HG03575 (cell line): ENCODE measurements at regions not wholly inside any gene's neighbourhood (a gene's known extent, or its start where the extent isn't known, plus 50 kb on each side); places are given as distances from the start of the nearest gene placed in this dataset.

ENCODE experiments used
- ATAC-seq: cut with Tn5 transposase; IDR thresholded peaks from one replicate; pipeline ENCODE4 v1.9.1; 2021; ENCODE audit not compliant: unreplicated experiment, insufficient number of reproducible peaks, low FRiP score; ENCODE audit errors: extremely low read depth

DNA sequence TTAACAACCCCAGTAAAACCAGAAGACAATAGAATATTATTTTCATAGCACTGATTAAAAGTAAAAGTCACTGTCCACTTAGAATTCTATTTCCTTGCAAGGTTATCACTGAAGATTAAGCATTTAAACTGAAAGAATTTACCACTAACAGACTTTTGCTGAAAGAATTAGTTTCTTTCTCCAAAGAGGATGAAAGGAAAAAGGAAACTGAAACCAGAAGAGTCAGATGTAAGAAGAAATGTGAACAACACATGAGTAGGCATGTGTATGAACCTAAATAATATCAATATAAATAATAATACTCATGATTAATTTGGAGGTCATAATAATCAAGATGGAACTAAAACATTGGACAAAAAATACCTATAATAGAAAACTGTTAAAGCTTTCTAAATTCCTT, 82.4 kb upstream of the KLHL29 start:
- no peak for ATAC-seq

DNA sequence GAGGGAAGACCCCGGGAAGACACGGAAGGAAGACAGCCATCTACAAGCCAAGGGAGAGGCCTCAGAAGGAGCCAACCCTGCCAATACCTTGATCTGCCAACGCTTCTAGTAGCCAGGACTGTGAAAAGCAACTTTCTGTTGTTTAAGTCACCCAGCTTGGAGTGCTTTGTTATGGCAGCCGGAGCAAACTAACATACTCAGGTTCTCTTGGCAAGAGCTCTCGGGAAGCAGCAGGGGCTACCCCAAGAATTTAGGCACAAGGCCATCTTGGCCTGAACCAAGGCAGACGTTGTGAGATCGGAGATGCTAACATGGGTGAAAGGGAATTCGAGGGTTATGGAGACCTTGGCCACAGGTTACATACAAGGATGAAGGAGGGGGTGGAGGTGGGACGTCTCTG, 78.6 kb upstream of the KLHL29 start:
- ATAC-seq, result no peak

DNA sequence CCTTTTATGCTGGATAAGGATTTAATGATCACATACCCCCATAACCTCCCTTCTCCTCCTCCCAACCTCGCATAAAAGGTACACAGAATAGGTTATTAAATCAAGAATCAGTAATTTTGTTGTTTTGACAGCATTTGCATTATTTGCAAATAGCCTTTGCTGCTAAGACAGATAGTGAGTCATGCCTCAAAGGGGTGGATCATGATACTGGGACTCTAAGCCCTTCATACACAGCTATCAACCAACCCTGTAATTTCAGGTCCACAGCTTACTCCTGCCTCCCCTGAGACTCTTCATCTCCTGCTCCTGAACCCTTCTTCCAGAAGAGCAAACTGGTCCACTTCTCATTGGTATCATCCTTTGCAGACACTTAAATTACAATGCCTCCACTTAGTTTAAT, 73.8 kb upstream of the KLHL29 start:
- no peak for ATAC-seq

DNA sequence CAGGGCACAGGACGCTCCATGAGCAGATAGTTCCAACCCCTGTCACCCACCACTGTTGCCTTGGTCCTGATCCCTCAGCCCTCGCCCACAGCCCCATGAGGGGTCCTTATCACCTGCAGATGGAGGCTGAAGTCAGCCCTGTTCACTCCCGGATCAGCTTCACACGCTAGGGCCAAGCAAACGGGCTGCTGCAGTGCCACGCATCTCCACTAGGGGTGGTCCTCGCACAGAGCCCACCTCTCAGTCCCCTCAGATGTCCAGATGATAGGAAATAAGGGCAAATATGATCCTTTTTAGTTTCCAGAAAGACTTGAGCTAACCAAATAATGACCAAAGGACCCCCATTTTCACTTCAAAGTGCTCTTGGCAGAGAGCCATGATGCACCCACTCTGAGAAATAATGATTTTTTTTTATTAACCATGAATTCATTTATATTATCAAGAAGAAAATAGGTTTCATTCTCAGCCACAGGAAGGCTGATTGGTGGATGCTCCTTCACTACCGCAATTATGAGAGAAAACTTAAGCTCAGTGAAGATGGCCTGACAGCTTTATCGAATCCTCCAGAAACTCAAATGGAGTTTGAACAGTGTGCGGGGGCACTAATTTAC, 71.9 kb upstream of the KLHL29 start:
- no peak for ATAC-seq

DNA sequence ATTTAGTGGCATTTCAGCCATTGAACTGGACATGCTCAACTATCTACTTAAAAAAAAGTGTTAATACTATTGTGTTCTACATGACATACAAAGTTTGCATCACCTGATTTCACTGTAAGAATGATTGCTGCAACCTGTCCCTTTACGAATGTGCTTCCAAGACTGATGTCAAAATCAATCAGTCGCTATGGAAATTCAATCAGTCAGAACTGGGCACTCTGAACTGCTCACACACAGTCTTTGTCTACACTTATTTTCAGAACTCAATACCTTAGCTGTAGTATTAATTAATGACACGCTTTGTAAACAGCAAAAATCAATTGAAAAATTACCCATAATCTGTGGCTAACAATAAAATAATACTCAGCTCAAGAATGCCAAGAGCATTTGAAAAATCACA, 70.3 kb upstream of the KLHL29 start:
- ATAC-seq, result no peak

DNA sequence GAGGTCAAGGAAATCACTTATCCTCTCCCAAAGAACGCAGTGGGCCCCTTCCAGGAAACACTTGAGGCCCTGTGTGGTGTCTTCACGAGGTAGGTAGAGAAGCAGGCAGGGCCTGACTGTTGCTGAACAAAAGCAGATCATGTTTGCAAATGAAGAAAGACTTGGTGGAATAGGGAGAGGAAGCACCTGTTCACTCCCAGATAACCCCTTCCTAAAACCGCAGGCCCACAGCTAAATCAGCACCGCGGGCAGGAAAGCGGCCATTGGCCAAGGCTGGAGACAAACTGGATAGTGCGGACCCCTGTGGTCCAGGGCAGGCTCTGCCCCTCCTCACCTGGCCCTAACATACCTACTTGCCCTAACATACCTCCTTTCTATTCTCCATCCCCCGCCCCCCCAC, 64.9 kb upstream of the KLHL29 start:
- ATAC-seq, result no peak

DNA sequence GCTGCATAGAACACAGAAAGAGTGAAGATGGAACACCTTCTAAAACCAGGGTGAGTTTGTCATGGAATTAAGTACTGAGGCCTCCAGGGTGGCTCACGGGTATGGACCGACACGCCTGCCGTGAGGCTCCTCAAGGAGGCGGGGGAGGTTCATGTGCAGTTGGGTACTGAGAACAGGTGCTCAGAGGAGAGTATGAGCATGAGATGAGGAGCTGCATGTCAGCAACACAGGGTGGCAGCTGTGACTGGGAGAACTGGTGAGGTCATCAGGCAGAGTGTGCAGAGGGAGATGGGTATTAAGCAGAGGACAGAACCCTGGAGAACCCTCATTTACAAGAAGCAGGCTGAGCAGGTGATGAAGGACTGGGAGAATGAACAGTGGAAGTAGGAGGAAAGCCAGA, 63.2 kb upstream of the KLHL29 start:
- ATAC-seq, result no peak

DNA sequence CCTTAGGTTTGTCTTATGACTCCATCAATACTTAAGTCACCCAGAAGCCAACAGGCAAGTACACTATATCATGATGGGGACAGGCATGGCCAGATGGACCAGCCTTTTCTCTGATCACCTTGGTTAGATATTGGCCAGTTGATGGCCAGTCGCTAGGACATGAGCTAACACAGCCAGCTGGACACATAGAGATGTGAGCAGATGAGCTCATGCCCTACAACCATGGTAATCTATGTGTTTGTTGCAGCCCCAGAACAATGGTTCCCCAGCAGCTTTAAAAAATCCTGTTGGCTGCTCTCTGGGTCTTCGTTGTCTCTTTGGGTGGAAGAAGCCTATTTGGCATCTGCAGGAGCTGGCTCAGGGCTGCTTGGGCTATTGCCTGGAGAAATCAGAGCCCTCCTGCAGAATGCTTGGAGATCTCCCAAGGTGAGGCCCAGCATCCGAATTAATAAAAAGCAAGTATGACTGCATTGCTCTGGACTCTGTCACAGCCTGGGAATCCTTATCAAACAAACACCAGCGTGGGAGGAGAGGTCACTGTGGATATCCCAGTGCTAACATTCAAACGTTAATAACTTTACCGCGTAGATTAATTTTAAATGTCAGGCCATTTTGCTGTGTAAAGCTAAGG, 62.3 kb upstream of the KLHL29 start:
- ATAC-seq, result no peak

DNA sequence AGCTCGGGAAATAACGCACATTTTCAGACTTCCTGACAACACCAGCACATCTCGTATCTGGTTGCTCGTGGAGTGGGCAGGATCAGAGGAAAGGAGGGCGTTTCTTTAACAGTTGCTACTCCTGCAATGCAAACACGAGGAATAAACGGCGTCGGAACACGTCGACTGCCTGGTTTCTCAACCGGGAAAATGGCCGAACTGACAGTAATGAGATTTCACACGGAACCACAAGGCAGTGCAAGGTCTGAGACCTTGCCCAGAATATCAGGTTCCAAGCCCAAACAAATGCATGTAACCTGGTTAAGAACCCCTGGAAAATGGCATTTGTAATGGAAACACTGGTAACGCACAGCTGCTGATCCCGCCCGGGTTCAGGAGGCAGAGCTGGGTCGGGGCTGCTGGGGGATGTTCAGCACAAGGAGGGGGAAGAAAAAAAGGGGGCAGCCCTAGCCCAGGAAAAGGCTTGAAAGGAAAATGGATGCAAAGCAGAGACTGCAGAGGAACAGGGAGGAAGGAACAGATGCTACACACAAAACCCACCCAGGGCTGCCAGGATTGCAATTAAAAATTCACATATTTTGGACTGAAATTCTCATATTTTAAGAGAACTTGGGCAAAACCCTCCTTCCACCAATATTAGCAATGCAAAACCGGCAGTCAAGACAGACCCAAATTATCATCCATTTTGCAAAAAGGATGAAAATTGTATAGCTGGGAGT, 61.6 kb upstream of the KLHL29 start:
- ATAC-seq, result no peak

DNA sequence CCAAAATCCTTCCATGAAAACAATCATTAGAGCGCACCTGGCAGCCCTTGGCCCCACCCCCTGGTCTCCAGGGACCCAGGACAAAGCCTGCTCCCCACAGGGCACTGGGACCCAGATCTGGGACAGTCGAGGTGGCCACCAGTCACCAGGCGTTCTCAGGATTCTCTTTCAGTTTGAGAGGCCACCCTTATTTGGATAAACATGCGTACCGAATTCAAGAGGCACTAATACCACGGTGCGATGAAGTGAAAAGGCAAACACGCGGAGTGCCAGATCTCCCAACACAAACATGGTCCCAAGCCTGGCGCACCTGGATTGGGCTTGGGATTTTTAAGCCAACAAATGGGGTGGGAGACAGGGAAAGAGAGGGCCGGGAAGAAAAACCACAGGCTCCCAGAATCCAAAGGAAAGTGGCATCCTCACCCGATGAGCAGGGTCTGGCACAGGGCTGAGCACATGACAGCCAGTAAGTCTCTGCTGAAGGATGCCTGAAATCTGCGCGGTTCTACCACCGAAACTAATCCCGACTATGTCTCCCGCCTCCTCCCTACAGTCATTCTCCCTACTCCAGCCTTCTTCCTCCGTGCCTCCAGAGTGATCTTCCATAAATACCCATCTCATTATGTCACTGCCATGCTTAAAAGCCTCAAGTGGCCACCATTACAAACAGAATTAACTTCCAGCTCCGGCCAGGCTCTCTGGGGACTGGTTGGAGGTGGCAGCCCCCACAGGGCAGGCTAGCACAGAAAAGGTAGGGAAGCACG, 60.9 kb upstream of the KLHL29 start:
- no peak for ATAC-seq

DNA sequence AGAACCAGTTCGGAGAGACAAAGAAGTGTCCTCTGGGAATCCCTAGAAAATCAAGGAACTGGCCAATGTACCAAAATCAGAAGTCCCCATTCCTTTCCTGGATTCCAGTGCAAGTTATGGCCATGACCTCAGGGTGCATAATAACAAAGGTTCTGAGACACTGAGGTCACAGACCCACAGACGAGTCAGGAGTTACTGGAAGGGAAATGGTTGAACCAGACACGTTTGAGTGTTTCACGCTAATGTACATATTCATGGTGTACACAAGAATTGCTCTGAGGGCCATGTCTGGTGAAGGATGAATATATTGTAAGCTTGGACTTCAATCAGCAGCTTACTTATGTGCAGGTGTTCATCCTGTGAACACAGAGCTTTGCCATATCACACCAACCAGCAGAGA, 58.6 kb upstream of the KLHL29 start:
- no peak for ATAC-seq

DNA sequence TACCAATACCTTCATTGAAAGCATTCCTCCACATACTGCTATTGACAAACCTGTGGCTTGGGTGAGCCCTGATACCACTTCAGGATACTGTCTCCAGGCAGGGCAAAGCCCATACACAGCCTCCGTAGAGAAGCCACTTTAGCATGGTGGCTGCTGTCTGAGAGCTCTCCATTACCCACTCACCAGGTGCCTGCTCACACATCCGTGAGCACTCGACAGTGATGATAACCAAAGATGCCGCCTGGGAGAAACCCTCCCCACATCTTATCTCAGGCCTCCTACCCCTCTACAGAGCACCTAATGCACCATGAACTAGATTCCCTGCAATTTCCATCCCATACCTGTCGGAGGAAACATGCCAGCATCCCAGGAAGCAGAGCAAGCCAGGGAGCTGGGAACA, 57.6 kb upstream of the KLHL29 start:
- no peak for ATAC-seq

DNA sequence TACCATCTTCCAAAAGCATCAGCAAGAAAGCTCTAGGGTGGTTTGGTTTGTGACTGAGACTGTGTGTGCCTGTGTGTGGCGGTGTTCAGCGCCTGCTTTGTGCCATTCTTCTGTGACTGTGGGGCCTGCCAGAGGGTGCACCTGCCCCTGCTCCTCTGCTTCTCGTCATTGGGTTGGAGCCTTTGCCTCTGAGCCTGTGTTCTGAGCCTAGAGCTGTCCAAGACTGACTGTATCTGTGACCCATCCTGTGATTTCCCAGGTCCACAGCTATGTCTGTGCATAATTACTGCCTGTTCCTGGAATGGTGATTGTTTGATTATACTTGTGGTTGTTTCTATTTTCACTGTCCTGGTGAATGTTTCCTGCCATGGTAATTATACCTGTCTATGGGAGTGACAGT, 57.1 kb upstream of the KLHL29 start:
- ATAC-seq, result no peak

DNA sequence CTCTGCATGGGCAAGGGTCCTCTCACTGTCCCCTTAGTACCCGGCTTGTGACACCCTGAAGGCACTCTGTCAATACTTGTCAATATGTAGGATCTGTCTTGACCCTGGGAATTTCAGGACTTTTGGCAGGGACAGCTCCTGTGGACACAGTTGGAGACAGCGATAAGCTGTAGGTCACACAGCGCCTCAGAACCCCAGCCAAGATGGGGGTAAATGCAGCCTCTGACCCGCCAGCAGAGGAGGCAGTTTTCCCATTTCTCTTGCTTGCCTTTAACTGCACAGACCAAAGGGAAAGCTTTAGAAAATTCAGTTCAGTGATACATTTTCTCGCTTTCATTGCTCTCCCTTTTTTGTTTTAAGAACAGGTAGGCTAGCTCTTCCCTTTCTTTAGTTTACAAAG, 54.8 kb upstream of the KLHL29 start:
- ATAC-seq, result no peak
